Skin epidermis (tissue), 12 donors: ENCODE measurements at regions not wholly inside any gene's neighbourhood (a gene's known extent, or its start where the extent isn't known, plus 50 kb on each side); places are given as distances from the start of the nearest gene placed in this dataset.
"Not testable (repeated sequence)": the region's sequence is repeated elsewhere in the genome, so short reads cannot be mapped to it uniquely, and the experiment has no call there.

Source experiments
- H3K27ac ChIP-seq, 21 experiments: fragments of 200-600 bp; sonication (generic) in 11 of 21; one replicate each; pipeline ENCODE4 v1.5.0; 2020; ENCODE audit warnings: mild to moderate bottlenecking in 3 of 21, inconsistent platforms in 2 of 21, moderate library complexity in 2 of 21
- H3K4me3 ChIP-seq, 7 experiments: fragments of 200-600 bp; sonication (generic) in 2 of 7; one replicate each; pipeline ENCODE4 v1.5.0; 2020; ENCODE audit warnings: inconsistent platforms in 2 of 7, mild to moderate bottlenecking in 2 of 7, moderate library complexity in 1 of 7

GRCh38 chr21:27363719-27364477, 397.0 kb upstream of the ADAMTS5 start:
- Histone ChIP-seq H3K27ac (no peak overlapping the region), H3K4me3 (no peak overlapping the region)

GRCh38 chr21:27362249-27362648, 395.4 kb upstream of the ADAMTS5 start:
- Histone ChIP-seq H3K27ac (no peak overlapping the region), H3K4me3 (no peak overlapping the region)

GRCh38 chr21:27359141-27359540, 392.3 kb upstream of the ADAMTS5 start:
- no peak overlapping the region for H3K4me3 ChIP-seq
- no peak overlapping the region for H3K27ac ChIP-seq

- H3K4me3 ChIP-seq, result no peak overlapping the region
Observed at GRCh38 chr21:27352885-27353284, 386.0 kb upstream of the ADAMTS5 start.

GRCh38 chr21:27346041-27346448, 379.2 kb upstream of the ADAMTS5 start:
- H3K27ac ChIP-seq, result no peak overlapping the region
- no peak overlapping the region for H3K4me3 ChIP-seq

More at GRCh38 chr21:27352885-27353284, 386.0 kb upstream of the ADAMTS5 start:
- H3K27ac ChIP-seq, result no peak overlapping the region

GRCh38 chr21:27339902-27340301, 373.0 kb upstream of the ADAMTS5 start:
- H3K4me3 ChIP-seq, result no peak overlapping the region
- no peak overlapping the region for H3K27ac ChIP-seq

GRCh38 chr21:27338007-27338406, 371.1 kb upstream of the ADAMTS5 start:
- not testable (repeated sequence) for H3K27ac ChIP-seq, H3K4me3 ChIP-seq

- H3K27ac ChIP-seq, result peak overlapping the region in 2 of 21 experiments; percentile 2 to 15
- H3K4me3 ChIP-seq, result no peak overlapping the region
Observed at GRCh38 chr21:27333096-27333495, 366.2 kb upstream of the ADAMTS5 start.

- Histone ChIP-seq H3K4me3 (no peak overlapping the region), H3K27ac (no peak overlapping the region)
Observed at GRCh38 chr21:27329255-27329851, 362.5 kb upstream of the ADAMTS5 start.

- H3K4me3 ChIP-seq, result no peak overlapping the region
- H3K27ac ChIP-seq, result no peak overlapping the region
Observed at GRCh38 chr21:27326301-27326700, 359.4 kb upstream of the ADAMTS5 start.

- Histone ChIP-seq H3K4me3 (no peak overlapping the region), H3K27ac (no peak overlapping the region)
Observed at GRCh38 chr21:27323331-27323730, 356.4 kb upstream of the ADAMTS5 start.

- Histone ChIP-seq H3K4me3 (no peak overlapping the region), H3K27ac (no peak overlapping the region)
Observed at GRCh38 chr21:27321791-27322190, 354.9 kb upstream of the ADAMTS5 start.

GRCh38 chr21:27320868-27321267, 354.0 kb upstream of the ADAMTS5 start:
- Histone ChIP-seq H3K4me3 (no peak overlapping the region), H3K27ac (no peak overlapping the region)

- H3K27ac ChIP-seq, result not testable (repeated sequence)
Observed at GRCh38 chr21:27317601-27318000, 350.7 kb upstream of the ADAMTS5 start.

GRCh38 chr21:27315373-27315772, 348.5 kb upstream of the ADAMTS5 start:
- H3K4me3 ChIP-seq, result no peak overlapping the region
- no peak overlapping the region for H3K27ac ChIP-seq

More at GRCh38 chr21:27317601-27318000, 350.7 kb upstream of the ADAMTS5 start:
- not testable (repeated sequence) for H3K4me3 ChIP-seq

- no peak overlapping the region for H3K27ac ChIP-seq
- no peak overlapping the region for H3K4me3 ChIP-seq
Observed at GRCh38 chr21:27314131-27314530, 347.2 kb upstream of the ADAMTS5 start.

GRCh38 chr21:27306791-27307775, 340.2 kb upstream of the ADAMTS5 start:
- no peak overlapping the region for H3K4me3 ChIP-seq
- H3K27ac ChIP-seq, result peak overlapping the region in 4 of 21 experiments; percentile 25 to 59 (median 45)

GRCh38 chr21:27306206-27306605, 339.3 kb upstream of the ADAMTS5 start:
- H3K27ac ChIP-seq, result peak overlapping the region in 6 of 21 experiments; percentile 24 to 59 (median 30)
- no peak overlapping the region for H3K4me3 ChIP-seq

GRCh38 chr21:27301220-27301619, 334.3 kb upstream of the ADAMTS5 start:
- no peak overlapping the region for H3K4me3 ChIP-seq
- H3K27ac ChIP-seq, result no peak overlapping the region

GRCh38 chr21:27300770-27301169, 333.9 kb upstream of the ADAMTS5 start:
- Histone ChIP-seq H3K4me3 (no peak overlapping the region), H3K27ac (peak overlapping the region in 1 of 21 experiments; percentile 34)
